ENCODE measurements at regions not wholly inside any gene's neighbourhood (a gene's known extent, or its start where the extent isn't known, plus 50 kb on each side); places are given as distances from the start of the nearest gene placed in this dataset.

DNA sequence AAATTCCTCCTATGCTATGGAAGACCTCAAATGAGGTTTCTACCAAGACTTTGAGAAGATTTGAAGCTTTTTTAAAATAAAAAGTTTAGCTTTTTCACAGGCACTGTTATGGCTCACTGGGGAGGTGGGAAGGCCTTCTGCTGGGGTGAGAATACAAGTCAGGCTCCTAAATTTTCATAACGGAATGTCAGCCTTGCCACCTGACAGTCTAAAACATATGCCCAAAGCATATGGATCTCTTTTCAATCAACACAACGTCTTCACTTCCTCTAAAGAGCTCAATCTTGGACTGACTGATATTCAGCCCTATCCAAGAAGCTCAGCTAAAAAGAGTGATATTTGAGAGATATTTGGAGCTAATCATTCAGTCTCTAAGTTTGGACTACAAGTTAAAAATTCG, 57.1 kb upstream of the LIN7C start:
- Histone ChIP-seq H3K79me1 (replicated peaks; ENCODE audit: low read length, poor library complexity, severe bottlenecking) (no peaks in the 10 kb centered on the region), H3K27me3 (ENCODE audit: control insufficient read depth in 1 of 2, insufficient read depth in 1 of 2, low read length in 2 of 2) (no peaks in the 10 kb centered on the region), H3K4me2 (ENCODE audit: low read length, poor library complexity, severe bottlenecking) (no peak overlapping the region), H4K8ac (ENCODE audit: low read length) (no peak overlapping the region), H2AFZ (ENCODE audit: low read depth, low read length) (no peak overlapping the region), H3K9ac (ENCODE audit: low read length) (no peak overlapping the region), H3K36me3 (ENCODE audit: control insufficient read depth in 1 of 2, insufficient read depth in 2 of 2, low read depth in 1 of 2, low read length in 2 of 2) (no peaks in the 10 kb centered on the region), H3K18ac (ENCODE audit: low read depth in 1 of 2, low read length in 2 of 2) (no peak overlapping the region), H2BK12ac (ENCODE audit: low read length in 2 of 2) (no peak overlapping the region), H3K4ac (ENCODE audit: low read depth in 1 of 2, low read length in 2 of 2) (no peak overlapping the region), H2BK120ac (ENCODE audit: low read depth, low read length) (no peak overlapping the region), H3K9me3 (ENCODE audit: control insufficient read depth, low read length) (no peaks in the 10 kb centered on the region), H3K4me1 (ENCODE audit: control insufficient read depth, insufficient read depth, low read depth, low read length) (no peaks in the 10 kb centered on the region), H3K23ac (ENCODE audit: low read length in 2 of 2) (no peak overlapping the region), H2BK5ac (ENCODE audit: low read depth, low read length, poor library complexity, severe bottlenecking) (no peak overlapping the region), H3K14ac (ENCODE audit: low read length in 2 of 2) (no peak overlapping the region), H2AK5ac (ENCODE audit: low read length, severe bottlenecking) (no peak overlapping the region), H2BK15ac (ENCODE audit: low read depth, poor library complexity, severe bottlenecking) (no peak overlapping the region), H3K27ac (ENCODE audit: low read length, poor library complexity, severe bottlenecking) (no peak overlapping the region), H4K91ac (ENCODE audit: low read length) (no peak overlapping the region), H3K4me3 (ENCODE audit: insufficient read depth in 1 of 2, low read depth in 1 of 2, low read length in 2 of 2) (no peak overlapping the region)
- WGBS, result 100% methylated on average over 1 of the region's 3 CpGs
- no peak for DNase-seq

GRCh38 chr11:27563201-27563600, 56.6 kb upstream of the LIN7C start:
- Histone ChIP-seq H2BK5ac (ENCODE audit: low read depth, low read length, poor library complexity, severe bottlenecking) (no peak overlapping the region), H3K27ac (ENCODE audit: low read length, poor library complexity, severe bottlenecking) (no peak overlapping the region)

DNA sequence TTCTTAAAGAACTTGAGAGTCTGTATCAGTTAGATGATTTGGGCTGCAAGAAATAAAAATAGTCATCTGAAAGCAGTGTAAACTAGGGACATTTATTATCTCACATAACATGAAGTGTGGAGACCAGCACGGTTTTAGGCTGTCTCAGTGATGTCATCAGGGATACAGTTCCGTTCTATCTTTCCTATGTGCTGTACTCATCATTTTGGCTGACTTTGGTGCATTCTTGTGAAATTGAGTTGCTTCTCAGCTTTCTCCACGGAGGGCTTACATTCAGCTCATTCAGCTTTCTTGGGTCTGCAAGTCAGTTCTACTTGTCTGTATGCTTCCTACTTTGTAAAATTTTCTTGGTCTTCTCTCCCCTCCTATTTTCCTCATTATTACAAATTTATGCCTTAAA, 51.8 kb upstream of the LIN7C start:
- no peak overlapping the region for H3K4me2 ChIP-seq (ENCODE audit: low read length, poor library complexity, severe bottlenecking)
- no peak overlapping the region for H3K23ac ChIP-seq (ENCODE audit: low read length in 2 of 2)
- DNase-seq, result no peak
- no peak overlapping the region for H3K14ac ChIP-seq (ENCODE audit: low read length in 2 of 2)
- no peak overlapping the region for H2BK12ac ChIP-seq (ENCODE audit: low read length in 2 of 2)
- H2BK120ac ChIP-seq (ENCODE audit: low read depth, low read length), result no peak overlapping the region
- H4K8ac ChIP-seq (ENCODE audit: low read length), result no peak overlapping the region
- no peaks in the 10 kb centered on the region for H3K4me1 ChIP-seq (ENCODE audit: control insufficient read depth, insufficient read depth, low read depth, low read length)
- H2BK5ac ChIP-seq (ENCODE audit: low read depth, low read length, poor library complexity, severe bottlenecking), result no peak overlapping the region
- H3K4me3 ChIP-seq (ENCODE audit: insufficient read depth in 1 of 2, low read depth in 1 of 2, low read length in 2 of 2), result no peak overlapping the region
- no peaks in the 10 kb centered on the region for H3K36me3 ChIP-seq (ENCODE audit: control insufficient read depth in 1 of 2, insufficient read depth in 2 of 2, low read depth in 1 of 2, low read length in 2 of 2)
- H3K18ac ChIP-seq (ENCODE audit: low read depth in 1 of 2, low read length in 2 of 2), result no peak overlapping the region
- no peak overlapping the region for H2AK5ac ChIP-seq (ENCODE audit: low read length, severe bottlenecking)
- H3K27ac ChIP-seq (ENCODE audit: low read length, poor library complexity, severe bottlenecking), result no peak overlapping the region
- no peak overlapping the region for H3K9ac ChIP-seq (ENCODE audit: low read length)
- WGBS, result 92% methylated on average over 3 of the region's 3 CpGs
- no peak overlapping the region for H2BK15ac ChIP-seq (ENCODE audit: low read depth, poor library complexity, severe bottlenecking)
- H3K4ac ChIP-seq (ENCODE audit: low read depth in 1 of 2, low read length in 2 of 2), result no peak overlapping the region
- no peaks in the 10 kb centered on the region for H3K9me3 ChIP-seq (ENCODE audit: control insufficient read depth, low read length)
- H3K27me3 ChIP-seq (ENCODE audit: control insufficient read depth in 1 of 2, insufficient read depth in 1 of 2, low read length in 2 of 2), result no peaks in the 10 kb centered on the region
- H2AFZ ChIP-seq (ENCODE audit: low read depth, low read length), result no peak overlapping the region
- no peak overlapping the region for H4K91ac ChIP-seq (ENCODE audit: low read length)
- H3K79me1 ChIP-seq (replicated peaks; ENCODE audit: low read length, poor library complexity, severe bottlenecking), result no peaks in the 10 kb centered on the region

More at GRCh38 chr11:27563201-27563600, 56.6 kb upstream of the LIN7C start:
- no peak overlapping the region for H3K18ac ChIP-seq (ENCODE audit: low read depth in 1 of 2, low read length in 2 of 2)
- H2AK5ac ChIP-seq (ENCODE audit: low read length, severe bottlenecking), result no peak overlapping the region
- no peak overlapping the region for H4K91ac ChIP-seq (ENCODE audit: low read length)
- no peak overlapping the region for H3K4me3 ChIP-seq (ENCODE audit: insufficient read depth in 1 of 2, low read depth in 1 of 2, low read length in 2 of 2)
- peak; percentile 62 for DNase-seq
- no peak overlapping the region for H2BK15ac ChIP-seq (ENCODE audit: low read depth, poor library complexity, severe bottlenecking)
- no peak overlapping the region for H2BK12ac ChIP-seq (ENCODE audit: low read length in 2 of 2)
- H3K79me1 ChIP-seq (replicated peaks; ENCODE audit: low read length, poor library complexity, severe bottlenecking), result no peaks in the 10 kb centered on the region
- H3K14ac ChIP-seq (ENCODE audit: low read length in 2 of 2), result no peak overlapping the region
- no peaks in the 10 kb centered on the region for H3K9me3 ChIP-seq (ENCODE audit: control insufficient read depth, low read length)
- no peak overlapping the region for H3K23ac ChIP-seq (ENCODE audit: low read length in 2 of 2)
- no peaks in the 10 kb centered on the region for H3K36me3 ChIP-seq (ENCODE audit: control insufficient read depth in 1 of 2, insufficient read depth in 2 of 2, low read depth in 1 of 2, low read length in 2 of 2)
- no peaks in the 10 kb centered on the region for H3K27me3 ChIP-seq (ENCODE audit: control insufficient read depth in 1 of 2, insufficient read depth in 1 of 2, low read length in 2 of 2)
- H3K4me1 ChIP-seq (ENCODE audit: control insufficient read depth, insufficient read depth, low read depth, low read length), result no peaks in the 10 kb centered on the region
- no peak overlapping the region for H3K9ac ChIP-seq (ENCODE audit: low read length)
- H3K4ac ChIP-seq (ENCODE audit: low read depth in 1 of 2, low read length in 2 of 2), result no peak overlapping the region
- H2BK120ac ChIP-seq (ENCODE audit: low read depth, low read length), result no peak overlapping the region
- no peak overlapping the region for H3K4me2 ChIP-seq (ENCODE audit: low read length, poor library complexity, severe bottlenecking)
- no peak overlapping the region for H2AFZ ChIP-seq (ENCODE audit: low read depth, low read length)
- H4K8ac ChIP-seq (ENCODE audit: low read length), result no peak overlapping the region

- no peak for DNase-seq
- Histone ChIP-seq H3K18ac (ENCODE audit: low read depth in 1 of 2, low read length in 2 of 2) (no peak overlapping the region), H2BK15ac (ENCODE audit: low read depth, poor library complexity, severe bottlenecking) (no peak overlapping the region), H3K4me3 (ENCODE audit: insufficient read depth in 1 of 2, low read depth in 1 of 2, low read length in 2 of 2) (no peak overlapping the region), H3K23ac (ENCODE audit: low read length in 2 of 2) (no peak overlapping the region), H3K4ac (ENCODE audit: low read depth in 1 of 2, low read length in 2 of 2) (no peak overlapping the region), H2AK5ac (ENCODE audit: low read length, severe bottlenecking) (no peak overlapping the region), H3K79me1 (replicated peaks; ENCODE audit: low read length, poor library complexity, severe bottlenecking) (no peaks in the 10 kb centered on the region), H3K9ac (ENCODE audit: low read length) (no peak overlapping the region), H2BK12ac (ENCODE audit: low read length in 2 of 2) (no peak overlapping the region), H2AFZ (ENCODE audit: low read depth, low read length) (no peak overlapping the region), H3K27ac (ENCODE audit: low read length, poor library complexity, severe bottlenecking) (no peak overlapping the region), H3K4me2 (ENCODE audit: low read length, poor library complexity, severe bottlenecking) (no peak overlapping the region), H3K36me3 (ENCODE audit: control insufficient read depth in 1 of 2, insufficient read depth in 2 of 2, low read depth in 1 of 2, low read length in 2 of 2) (no peaks in the 10 kb centered on the region), H2BK120ac (ENCODE audit: low read depth, low read length) (no peak overlapping the region), H3K9me3 (ENCODE audit: control insufficient read depth, low read length) (no peaks in the 10 kb centered on the region), H2BK5ac (ENCODE audit: low read depth, low read length, poor library complexity, severe bottlenecking) (no peak overlapping the region), H4K8ac (ENCODE audit: low read length) (no peak overlapping the region), H4K91ac (ENCODE audit: low read length) (no peak overlapping the region), H3K14ac (ENCODE audit: low read length in 2 of 2) (no peak overlapping the region), H3K4me1 (ENCODE audit: control insufficient read depth, insufficient read depth, low read depth, low read length) (no peaks in the 10 kb centered on the region), H3K27me3 (ENCODE audit: control insufficient read depth in 1 of 2, insufficient read depth in 1 of 2, low read length in 2 of 2) (no peaks in the 10 kb centered on the region)
- 80% methylated on average over 1 of the region's 3 CpGs for WGBS
These were observed 50.7 kb upstream of the LIN7C start for GRCh38 chr11:27557226-27557625.

All from mesenchymal stem cell (in vitro differentiated cells and primary cell).